GM12872 (cell line): ENCODE measurements at regions not wholly inside any gene's neighbourhood (a gene's known extent, or its start where the extent isn't known, plus 50 kb on each side); places are given as distances from the start of the nearest gene placed in this dataset.

Source experiments
- TF ChIP-seq, protein P1 (sequence below): IDR thresholded peaks from 3 replicates; pipeline ENCODE4 v1.5.1; 2011; ENCODE audit warnings: low read depth, mild to moderate bottlenecking, low read length, moderate library complexity; ENCODE audit not compliant: insufficient read depth

DNA sequence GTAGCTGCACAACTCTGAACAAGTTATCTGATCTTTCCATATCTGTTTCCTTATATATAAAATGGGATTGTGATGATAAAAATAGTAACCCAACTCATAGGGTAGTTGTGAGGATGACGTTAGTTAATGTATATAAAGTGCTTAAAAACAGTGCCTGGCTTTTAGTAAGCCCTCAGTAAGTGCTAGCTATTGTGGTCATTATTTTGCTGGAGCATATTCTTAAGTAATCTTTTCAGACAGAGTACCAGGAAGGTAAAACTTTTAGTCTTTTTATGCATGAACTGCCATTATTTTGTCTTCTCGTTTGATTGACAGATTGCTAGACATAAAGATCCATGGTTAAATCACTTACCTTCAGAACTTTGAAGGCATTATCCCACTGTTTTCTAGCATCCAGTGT lies 62.5 kb upstream of the SIM2 start:
- TF ChIP-seq, protein P1, sequence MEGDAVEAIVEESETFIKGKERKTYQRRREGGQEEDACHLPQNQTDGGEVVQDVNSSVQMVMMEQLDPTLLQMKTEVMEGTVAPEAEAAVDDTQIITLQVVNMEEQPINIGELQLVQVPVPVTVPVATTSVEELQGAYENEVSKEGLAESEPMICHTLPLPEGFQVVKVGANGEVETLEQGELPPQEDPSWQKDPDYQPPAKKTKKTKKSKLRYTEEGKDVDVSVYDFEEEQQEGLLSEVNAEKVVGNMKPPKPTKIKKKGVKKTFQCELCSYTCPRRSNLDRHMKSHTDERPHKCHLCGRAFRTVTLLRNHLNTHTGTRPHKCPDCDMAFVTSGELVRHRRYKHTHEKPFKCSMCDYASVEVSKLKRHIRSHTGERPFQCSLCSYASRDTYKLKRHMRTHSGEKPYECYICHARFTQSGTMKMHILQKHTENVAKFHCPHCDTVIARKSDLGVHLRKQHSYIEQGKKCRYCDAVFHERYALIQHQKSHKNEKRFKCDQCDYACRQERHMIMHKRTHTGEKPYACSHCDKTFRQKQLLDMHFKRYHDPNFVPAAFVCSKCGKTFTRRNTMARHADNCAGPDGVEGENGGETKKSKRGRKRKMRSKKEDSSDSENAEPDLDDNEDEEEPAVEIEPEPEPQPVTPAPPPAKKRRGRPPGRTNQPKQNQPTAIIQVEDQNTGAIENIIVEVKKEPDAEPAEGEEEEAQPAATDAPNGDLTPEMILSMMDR: no peak

DNA sequence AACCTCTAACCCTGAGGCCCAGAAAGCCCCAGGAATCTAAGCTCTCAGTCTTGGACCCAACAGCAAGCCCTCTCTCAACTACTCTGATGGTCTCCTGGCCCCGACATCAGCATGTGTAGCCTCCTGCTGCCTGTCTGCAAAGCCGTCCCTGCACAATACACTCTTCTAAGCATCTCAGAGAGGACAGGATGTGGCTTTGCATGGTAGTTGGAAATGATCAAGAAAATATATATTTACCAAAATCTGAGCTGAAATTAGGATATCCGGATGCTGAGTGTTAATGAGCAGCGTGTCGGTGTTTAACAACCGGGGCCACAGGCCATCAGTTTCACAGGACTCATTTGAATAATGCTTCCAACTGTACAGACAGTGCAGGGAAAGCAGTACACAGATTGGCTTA lies 59.1 kb upstream of the SIM2 start:
- TF ChIP-seq, protein P1: no peak

DNA sequence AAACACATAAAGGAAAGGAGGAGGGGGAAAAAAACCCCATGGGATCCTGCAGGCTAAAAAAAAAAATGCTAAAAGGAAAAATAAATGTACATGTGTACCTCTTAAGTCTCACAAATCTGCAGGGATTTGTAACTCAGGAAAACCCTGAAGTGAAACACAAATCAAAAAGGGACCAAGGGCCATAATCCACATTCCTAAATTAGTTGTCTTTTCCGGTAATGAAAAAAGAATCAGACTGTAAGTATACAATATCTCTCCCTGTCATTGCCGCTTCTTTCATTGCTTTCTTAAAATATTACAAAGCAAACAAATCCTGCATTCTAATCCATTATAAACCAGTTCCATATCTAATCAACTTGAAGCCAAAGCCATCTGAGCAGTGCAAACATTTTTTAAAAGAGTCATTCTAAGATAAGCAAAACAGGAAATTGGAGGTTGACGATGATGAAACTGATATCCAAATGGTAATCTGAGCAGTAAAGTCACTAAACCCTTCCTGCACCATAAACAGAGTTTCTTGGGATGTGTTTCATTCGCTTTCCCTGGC lies 58.7 kb upstream of the SIM2 start:
- TF ChIP-seq, protein P1: no peak

DNA sequence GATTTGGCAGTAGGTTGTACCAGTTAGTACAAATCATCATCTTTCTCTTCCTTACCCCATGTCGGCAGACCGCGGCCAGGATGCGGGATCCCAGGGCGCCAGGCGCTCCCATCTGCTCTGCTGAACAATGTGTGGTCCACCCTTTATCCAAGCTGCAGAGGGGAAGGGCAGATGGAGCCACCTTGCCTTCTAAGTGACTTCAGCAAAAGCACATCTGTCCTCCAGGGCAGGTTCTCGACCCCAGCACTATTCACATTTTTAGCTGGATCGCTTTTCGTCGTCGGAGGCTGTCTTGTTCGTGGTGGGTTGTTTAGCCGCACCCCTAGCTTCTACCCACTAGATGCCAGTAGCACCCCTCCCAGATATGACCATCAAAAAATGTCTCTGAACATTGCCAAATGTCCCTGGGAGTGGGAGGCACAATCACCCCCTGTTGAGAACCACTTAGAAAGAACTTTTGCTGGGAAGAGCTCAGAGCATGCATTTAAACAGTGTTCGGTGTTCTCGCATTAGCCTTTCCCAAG lies 58.1 kb upstream of the SIM2 start:
- TF ChIP-seq, protein P1: no peak

DNA sequence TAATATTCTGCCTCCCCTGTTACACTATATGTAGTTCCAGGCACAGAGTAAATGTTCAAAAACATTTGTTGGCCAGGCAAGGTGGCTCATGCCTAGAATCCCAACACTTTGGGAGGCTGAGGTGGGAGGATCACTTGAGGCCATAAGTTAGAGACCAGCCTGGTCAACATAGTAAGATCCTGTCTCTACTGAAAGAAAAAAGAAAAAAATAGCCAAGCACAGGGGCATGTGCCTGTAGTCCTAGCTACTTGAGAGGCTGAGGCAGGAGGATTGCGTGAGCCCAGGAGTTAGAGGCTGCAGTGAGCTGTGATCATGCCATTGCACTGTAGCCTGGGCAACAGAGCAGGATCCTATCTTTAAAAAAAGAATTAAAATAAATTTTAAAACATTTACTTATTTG lies 57.6 kb upstream of the SIM2 start:
- TF ChIP-seq, protein P1: no peak

DNA sequence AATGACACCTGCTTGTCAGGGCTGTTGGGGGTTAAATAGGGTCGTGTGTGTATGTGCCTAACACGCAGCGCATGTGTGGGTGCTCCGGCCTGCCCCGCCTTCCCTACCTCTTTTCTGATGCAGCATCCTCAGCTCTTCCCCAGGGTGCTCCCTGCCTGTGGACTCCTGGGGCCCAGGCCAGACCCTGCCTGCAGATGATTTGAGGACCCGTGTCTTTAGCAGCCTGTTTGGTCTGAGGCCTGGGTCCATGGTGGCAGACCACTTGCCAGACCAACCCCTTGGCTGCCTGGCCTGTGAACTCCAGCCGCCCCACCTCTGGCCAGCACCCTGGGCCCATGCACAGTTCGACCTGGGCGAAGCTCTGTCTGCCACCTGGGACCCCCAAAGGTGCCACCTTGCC lies 57.0 kb upstream of the SIM2 start:
- TF ChIP-seq, protein P1: no peak

DNA sequence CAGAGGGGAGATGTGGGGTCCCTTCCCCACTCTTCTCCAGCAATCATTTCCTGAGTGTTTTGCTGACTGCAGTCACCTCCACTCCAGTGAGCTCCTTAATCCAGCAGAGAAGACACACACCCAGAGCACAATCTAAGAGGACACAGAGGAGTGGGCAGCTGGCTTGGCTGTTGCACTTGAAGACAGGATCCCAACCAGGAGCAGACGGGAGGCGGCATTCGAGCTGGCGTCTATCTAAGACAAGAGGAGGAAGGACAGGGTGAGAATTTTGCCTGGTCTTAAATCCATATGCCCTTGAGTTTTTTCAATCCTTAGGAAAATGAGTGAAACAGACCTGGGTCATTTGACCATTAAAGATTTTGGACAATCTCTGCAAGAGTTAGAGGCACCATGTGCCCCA lies 56.1 kb upstream of the SIM2 start:
- TF ChIP-seq, protein P1: no peak
